Skin epidermis (tissue), 12 donors: ENCODE measurements at regions not wholly inside any gene's neighbourhood (a gene's known extent, or its start where the extent isn't known, plus 50 kb on each side); places are given as distances from the start of the nearest gene placed in this dataset.

Experiments
- H3K27ac ChIP-seq, 21 experiments: fragments of 200-600 bp; sonication (generic) in 11 of 21; one replicate each; pipeline ENCODE4 v1.5.0; 2020; ENCODE audit warnings: mild to moderate bottlenecking in 3 of 21, inconsistent platforms in 2 of 21, moderate library complexity in 2 of 21
- H3K4me3 ChIP-seq, 7 experiments: fragments of 200-600 bp; sonication (generic) in 2 of 7; one replicate each; pipeline ENCODE4 v1.5.0; 2020; ENCODE audit warnings: inconsistent platforms in 2 of 7, mild to moderate bottlenecking in 2 of 7, moderate library complexity in 1 of 7

DNA sequence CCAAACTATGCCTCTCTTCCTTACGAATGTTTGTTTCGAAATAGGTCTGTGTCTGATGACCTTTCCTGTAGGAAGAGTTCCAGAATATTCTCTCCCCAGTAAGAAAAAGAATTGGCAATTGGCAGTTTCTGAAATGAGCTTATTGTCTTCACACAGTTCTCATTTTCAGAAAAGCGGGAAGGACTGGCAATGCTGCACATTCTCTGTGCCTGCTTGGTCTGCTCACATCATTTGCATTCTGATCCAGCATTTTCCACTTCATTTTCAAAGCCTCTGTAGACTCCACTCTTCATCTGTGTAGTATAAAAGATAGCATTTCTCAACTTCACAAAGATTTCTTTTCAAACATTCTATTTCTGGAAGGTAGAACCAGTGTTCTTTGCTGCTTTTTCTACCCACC is 120.6 kb upstream of the CCDC112 start:
- Histone ChIP-seq H3K4me3 (no peak overlapping the region), H3K27ac (no peak overlapping the region)

DNA sequence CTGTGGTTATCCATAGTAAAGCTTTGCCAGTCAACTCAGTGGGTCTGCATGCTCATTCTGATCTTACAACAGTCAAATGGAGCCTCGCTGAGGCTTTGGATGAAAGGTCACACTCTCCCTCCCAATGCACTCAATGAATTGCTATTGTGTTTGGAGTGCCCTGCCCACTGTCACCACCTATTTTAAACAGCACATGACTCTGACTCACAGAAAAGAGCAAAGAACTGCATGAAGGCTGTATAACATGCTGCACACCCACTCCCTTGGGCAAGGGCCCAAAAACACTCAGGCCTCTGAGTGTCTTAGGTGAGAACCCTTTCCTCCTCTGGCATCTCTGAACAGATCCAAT is 118.7 kb upstream of the CCDC112 start:
- H3K27ac ChIP-seq, result peak overlapping the region in 3 of 21 experiments; percentile 31 to 57 (median 56)
- no peak overlapping the region for H3K4me3 ChIP-seq

DNA sequence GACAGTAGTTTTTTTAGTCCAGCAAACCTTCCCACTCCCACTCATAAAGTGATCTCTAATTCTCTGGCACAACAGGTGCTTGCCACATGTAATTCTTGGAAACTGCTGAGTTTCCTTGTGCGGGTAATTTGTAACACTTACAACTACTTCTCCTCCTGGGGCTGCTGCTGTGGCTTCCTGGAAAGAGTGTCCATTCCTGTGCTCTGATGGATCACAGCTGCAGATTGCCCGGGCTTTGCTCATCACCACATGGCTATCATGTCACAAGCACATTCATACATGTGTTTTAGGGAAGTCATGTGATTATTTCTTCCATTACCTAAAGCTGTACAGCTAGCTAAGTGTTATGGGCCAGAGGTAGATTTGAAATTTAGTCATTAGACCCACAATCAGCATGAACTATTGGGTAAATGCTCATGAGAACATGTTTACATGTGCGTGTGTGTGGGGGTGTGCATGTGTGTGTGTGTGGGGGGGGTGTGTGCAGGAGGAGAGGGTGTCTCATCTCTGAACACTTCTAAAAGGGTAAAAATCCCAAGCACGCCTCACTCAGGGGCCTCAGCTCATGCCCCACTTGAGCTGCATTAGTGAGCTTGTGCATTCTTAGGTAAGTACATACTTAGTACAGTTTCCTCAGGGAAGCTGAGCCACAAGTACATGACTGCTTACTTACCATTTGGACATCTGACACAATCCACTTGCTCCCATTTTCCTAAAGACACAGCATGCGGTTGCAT is 118.1 kb upstream of the CCDC112 start:
- Histone ChIP-seq H3K27ac (peak overlapping the region in 3 of 21 experiments; percentile 31 to 56 (median 36)), H3K4me3 (no peak overlapping the region)

DNA sequence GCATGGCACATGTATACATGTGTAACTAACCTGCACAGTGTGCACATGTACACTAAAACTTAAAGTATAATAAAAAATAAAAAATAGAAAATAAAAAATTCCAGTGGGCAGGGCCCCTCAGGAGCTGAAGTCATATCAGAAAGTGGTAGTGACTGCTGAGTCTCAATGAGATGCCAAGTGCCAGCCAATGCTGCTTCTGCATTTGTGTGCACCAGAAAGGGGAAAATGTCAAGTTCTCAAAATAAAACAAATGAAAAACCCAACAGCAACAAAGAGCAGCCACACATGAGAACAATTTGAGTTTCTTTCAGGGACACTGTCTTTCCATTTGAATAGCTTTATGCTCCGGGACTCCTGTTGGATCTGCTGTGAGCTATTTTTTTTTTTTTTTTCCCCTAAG is 117.2 kb upstream of the CCDC112 start:
- no peak overlapping the region for H3K4me3 ChIP-seq
- H3K27ac ChIP-seq, result no peak overlapping the region

DNA sequence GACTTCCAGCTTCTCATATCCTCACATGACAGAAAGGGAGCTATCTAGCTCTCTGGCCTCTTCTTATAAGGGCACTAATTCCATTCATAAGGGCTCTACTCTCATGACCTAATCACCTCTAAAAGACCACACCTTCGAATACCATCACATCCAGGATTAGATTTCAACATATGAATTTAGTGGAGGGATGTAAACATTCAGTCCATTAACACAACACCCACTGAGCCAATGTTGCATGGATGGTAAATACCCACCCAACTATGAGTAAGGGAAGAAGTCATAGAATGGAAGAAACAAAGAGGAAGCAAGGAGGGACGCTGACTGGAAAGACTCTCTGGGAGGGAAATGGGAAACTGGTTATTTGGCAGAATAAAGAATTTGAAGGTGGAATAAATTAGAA is 112.6 kb upstream of the CCDC112 start:
- no peak overlapping the region for H3K4me3 ChIP-seq
- no peak overlapping the region for H3K27ac ChIP-seq

DNA sequence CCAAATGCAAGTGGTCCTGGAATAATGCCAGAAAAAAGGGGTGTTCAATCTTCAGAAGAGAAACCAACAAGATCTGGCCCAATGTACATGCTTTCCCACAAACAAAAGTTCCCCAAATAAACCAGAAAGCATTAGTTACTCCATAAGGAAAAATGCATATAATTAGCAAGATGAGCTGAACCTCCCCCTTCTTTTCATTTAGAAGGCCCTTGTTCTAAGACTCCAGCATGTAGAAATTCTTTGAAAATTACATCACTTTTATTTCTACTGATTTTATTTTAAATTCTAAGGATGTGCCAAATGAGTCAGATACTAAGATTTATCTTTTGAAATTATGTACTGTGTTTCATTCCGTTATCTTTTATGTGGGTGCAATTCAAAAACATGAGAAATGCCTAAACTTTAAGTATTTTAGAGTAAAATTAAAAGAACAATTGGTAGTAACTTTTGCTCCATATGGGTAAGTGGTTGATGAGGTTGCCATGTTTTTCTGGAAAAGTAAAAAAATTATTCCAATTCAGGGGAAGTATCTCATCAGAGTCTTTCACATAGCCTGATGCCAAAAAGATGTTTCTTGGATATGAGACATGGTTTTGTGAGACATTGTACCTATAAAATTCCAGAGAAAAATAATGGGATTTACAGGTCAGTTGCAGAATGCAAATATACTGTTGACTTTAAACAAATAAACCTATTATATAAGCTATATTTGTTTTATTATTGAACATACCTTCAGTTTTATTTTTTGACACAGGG is 106.5 kb upstream of the CCDC112 start:
- H3K4me3 ChIP-seq, result no peak overlapping the region
- no peak overlapping the region for H3K27ac ChIP-seq

DNA sequence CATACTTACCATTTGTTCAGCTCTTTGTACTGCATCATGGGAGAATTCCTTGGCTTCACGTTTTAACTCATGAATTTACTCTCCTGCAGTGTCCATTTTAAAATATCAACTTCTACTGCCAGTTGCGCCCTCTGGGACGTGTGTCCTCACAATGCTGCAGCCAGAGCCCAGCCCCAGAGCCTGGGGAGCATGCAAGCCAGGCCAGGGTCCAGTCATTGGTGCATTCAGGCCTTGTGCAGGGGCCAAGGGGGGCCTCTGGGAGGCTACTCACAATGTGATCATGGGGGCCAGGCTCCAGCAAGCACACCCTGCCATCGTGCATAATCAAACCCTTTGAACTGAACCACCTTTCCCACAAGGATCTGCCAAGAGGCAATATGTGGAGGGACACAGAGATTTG is 105.6 kb upstream of the CCDC112 start:
- H3K27ac ChIP-seq, result no peak overlapping the region
- no peak overlapping the region for H3K4me3 ChIP-seq

DNA sequence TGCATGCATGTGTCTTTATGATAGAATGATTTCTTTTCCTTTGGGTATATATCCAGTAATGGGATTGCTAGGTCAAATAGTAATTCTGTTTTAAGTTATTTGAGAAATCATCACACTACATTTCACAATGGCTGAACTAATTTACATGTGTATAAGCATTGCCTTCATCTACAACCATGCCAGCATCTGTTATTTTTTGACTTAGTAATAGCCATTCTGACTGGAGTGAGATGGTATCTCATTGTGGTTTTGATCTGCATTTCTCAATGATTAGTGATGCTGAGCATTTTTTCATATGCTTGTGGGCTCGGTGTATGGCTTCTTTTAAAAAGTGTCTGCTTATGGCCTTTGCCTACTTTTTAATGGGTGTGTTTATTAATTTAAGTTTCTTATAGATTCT is 102.3 kb upstream of the CCDC112 start:
- H3K4me3 ChIP-seq, result no peak overlapping the region
- H3K27ac ChIP-seq, result no peak overlapping the region

DNA sequence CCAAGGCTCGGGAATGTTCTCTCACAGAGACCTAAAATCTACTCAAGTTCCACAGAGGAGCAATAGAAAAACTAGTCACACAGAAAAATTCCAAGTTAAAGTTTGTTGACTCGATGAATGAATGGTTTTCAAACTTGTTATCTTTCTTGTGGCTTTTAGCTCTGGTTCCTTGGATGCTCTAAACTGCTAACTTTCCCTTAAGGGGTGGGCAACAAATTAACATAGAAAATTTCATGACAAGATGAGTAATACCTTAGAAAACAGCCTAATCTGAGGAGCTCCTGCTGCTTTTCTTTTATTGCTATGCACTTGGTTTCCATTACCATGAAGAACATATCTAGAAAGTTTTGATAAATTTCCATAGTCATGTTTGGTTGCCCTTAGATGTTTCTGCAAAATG is 100.2 kb upstream of the CCDC112 start:
- Histone ChIP-seq H3K27ac (no peak overlapping the region), H3K4me3 (no peak overlapping the region)

DNA sequence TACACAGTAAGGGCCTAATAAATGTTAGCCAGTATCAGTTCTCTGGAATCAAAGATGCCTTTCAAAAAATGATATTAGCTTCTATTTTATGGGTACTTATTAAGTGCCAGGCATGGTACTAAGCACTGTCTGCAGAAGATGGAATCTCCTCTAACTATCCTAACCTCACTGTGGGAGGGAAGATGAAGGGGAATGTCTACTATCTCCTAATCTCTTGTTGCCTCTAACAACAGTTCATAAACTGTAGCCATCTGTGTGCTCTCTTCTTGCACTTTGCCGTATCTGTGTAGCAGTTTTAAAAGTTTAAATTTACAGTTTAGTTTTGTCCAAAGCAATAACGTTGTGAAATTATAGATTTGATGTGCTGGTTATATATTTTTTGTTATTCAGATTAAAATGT is 99.6 kb upstream of the CCDC112 start:
- no peak overlapping the region for H3K4me3 ChIP-seq
- no peak overlapping the region for H3K27ac ChIP-seq

DNA sequence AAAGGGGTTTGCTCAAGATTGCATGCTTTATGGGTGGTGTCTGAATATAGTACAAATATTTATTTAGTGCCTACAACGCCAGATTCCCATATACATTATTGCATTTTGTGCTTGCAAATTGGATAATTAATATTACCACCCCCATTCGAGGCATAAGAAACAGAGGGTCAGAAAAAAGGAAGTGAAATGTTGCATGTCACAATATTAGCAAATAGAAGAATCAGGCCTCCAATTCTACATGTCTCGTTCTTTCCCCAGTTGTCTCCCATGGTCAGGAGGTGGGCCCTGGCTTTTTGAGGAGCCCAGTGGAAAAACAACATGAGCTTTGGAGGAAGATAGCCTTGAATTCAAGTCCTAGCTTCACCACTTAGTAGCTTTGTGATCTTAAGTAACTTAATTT is 98.1 kb upstream of the CCDC112 start:
- Histone ChIP-seq H3K4me3 (no peak overlapping the region), H3K27ac (no peak overlapping the region)

DNA sequence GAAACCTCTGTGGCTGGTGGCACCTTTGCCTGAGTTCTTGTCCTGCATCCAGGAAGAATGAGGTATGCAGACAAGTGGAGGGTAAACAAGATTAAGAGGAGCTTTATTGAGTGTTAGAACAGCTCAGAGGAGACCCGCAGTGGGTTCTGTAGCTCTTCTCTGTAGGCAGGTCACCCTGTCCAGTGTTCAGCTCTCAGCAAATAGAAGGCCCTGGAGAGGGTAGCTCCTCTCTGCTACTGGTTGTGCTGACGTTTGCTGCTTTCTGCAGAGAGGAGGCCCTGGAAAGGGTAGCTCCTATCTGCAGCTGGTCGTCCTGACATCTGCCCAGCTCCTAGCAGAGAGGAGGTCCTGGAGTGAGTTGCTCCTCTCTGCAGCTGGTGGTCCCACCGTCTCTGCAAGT is 96.8 kb upstream of the CCDC112 start:
- Histone ChIP-seq H3K27ac (no peak overlapping the region), H3K4me3 (no peak overlapping the region)

DNA sequence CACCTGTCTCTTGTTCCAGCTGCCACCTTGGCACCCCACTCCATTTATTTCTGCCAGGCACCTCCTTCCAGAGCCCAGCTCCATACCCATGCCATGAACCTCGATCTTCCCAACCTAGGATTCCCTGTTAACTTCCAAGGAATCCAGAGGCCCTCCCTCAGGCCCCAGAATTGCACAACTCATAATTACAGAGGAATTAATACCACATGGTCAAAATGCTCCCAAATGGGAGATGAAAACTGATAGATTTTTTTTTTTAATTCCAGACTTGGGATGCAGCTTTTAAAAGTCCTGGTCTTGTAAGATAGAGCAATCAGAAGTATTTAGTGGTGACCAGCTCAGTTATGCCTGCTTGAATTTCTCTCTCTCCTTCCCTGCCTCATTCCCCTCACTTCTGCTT is 96.2 kb upstream of the CCDC112 start:
- no peak overlapping the region for H3K27ac ChIP-seq

DNA sequence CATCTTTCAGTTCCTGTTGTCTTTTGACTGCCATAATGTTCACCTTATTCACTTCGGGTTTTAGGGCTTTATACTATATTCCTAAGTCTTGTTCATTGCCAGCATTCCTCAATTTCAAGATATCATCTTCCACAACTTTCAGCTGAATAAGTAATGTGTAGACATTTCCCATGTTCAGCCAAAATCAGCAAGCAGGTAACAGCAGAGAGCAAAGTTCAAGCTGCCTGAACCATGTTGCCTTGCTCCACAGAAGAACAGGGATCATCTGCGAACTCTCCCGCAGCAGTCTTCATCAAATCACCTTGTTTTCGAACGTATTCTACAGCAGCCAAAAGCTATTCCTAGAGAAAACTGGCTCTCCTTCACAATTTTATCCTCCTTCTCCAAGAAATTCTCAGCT is 95.3 kb upstream of the CCDC112 start:
- no peak overlapping the region for H3K27ac ChIP-seq
- H3K4me3 ChIP-seq, result no peak overlapping the region

More for the DNA sequence above, 96.2 kb upstream of the CCDC112 start:
- H3K4me3 ChIP-seq, result no peak overlapping the region

DNA sequence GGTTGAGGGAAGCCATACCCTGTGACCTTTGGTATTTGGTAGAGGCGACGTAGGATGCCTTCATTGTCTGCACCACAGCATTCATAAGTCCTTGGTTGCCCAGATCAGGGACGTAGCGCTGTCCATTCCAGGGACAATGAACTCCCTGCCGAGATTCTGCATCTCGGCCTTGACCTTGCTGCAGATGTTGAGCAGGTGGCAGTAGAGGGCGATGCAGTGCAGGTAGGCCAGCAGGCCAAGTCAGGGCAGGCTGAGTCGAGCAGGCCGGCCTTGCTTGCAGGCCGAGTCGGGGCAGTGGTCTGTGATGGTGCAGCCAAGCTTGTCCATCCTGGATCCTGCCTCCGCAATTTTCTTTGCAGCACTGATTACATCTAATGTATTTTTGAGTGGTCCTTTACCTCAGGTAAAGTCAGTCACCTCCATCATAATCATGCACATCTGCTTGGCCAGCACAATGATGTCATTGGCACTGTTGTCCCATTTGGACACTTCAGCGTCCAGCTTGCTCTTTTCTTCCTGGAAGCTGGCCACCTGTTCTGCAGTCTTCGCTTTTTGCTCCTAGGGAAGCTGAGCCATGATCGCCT is 93.4 kb upstream of the CCDC112 start:
- no peak overlapping the region for H3K27ac ChIP-seq
- no peak overlapping the region for H3K4me3 ChIP-seq

DNA sequence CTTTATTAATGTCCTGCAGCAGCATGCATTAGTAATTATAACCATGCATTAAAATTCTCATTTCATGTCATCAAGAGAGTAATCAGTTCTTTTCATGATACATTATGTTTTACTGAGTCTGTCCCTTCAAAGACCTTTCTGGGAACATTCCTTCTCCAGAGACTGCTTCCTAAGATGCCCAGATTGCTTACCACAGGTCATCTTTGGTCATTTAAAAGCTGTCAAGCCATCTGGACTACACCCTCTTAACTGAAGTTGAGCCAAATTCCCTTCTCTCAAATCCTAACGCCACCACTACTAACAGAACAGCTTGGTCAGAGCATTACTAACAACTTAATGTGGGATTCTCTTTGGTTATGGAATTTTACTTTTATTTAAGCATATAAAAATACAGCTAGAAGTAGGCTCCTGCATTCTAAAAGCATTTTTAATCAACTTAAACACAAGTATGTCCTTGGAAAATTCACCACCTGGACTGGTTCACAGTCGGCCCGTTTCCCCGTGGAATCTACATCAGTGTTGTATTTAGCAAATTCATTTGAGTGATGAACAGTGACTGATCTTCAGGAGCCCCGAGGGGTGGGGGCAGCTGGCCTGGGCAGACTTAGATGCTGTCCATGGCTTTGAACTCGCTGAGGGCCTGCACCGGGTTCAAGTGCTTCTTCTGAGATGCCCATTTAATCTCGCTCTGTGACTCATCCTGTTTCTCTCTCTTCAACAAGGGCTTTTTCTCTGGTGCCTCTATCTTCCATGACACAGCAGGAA is 92.8 kb upstream of the CCDC112 start:
- Histone ChIP-seq H3K4me3 (no peak overlapping the region), H3K27ac (no peak overlapping the region)

DNA sequence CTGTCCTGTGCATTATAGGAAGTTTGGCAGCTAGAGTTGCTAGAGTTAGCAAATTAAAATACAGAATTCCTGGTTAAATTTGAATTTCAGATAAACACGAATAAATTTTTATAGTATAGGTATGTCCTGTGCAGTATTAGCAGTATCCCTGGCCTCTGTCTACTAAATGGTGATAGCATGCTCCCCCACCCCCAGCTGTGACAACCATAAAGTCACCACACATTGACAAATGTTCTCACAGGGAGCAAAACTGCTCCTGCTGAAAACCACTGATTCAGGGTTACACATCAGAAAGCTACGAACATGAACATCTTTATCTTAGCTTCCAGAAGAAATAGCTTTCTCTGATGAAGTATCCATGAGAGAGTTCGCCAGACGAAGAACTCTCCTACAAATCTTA is 91.8 kb upstream of the CCDC112 start:
- Histone ChIP-seq H3K4me3 (no peak overlapping the region), H3K27ac (no peak overlapping the region)

DNA sequence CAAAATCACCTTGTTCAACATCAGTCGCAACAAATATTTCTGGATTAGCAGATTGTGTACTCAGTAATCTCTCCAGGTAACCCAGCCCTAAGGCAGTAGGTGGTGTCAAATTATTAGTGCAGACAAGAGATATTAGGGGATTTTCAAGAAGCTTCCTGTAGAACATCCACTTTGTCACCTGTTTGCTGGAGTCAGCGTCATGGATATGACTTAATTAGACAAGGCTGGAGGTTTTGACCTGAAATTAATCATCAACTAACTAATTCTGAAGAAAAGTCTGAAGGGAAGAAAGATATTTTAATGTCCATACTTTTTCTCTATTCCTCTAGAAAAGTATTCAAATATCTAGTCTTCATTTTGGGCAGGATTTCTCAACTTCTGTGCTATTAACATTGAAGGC is 91.4 kb upstream of the CCDC112 start:
- no peak overlapping the region for H3K27ac ChIP-seq

DNA sequence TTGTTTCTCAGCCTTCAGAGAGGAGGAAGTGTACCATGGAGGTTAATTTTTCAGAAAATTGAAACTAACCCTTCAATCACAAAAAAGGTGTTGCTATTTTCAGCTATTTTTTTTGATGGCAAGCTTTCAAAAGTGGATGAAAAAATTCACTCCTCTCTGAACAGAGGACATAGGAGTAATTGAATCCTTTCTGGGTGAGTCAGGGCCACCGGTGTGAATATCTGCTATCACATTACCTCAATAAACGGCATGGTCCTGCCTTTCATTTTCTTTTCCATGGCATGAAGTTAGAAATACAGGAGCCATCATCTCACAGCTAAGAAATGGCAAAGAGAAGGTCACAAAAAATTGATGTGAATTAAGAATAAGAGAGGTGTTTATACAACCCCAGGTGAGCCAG is 90.2 kb upstream of the CCDC112 start:
- Histone ChIP-seq H3K4me3 (no peak overlapping the region), H3K27ac (no peak overlapping the region)

More for the DNA sequence above, 91.4 kb upstream of the CCDC112 start:
- no peak overlapping the region for H3K4me3 ChIP-seq

DNA sequence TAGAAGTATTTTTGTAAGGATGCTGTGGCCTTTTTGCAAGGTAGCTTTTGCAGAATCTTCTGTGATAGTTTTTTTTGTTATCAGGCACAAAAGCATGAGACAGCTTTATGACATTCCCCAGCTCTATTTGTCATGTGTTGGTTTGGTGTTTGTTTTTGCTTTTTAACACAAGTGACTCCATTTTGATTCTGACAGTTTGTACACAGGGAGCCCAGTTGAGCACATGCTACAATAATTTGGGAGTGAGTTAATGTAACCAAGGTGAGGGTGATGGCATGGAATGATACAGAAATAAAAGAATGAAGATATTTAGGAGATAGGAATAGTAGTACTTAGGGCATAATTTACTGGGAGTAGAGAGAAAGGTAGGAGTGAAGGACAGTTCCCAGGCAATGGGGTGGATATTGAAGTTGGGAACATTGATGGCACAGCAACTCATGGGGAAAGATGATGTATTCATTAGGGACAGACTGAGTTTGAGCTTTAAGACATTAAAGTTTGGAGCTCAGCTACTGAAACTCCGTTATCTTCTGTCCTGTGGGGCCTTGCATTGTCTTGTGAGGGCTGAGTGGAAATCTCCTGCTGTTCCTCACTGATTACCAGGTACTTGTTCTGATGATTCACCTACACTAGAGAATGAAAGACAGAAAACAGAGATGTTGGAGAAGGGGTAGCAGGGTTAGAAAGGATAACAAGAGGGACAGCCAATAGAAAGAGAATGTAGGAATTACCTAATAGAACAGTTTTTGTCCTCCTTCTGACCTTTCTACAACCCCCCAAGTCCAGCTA is 88.3 kb upstream of the CCDC112 start:
- no peak overlapping the region for H3K4me3 ChIP-seq
- no peak overlapping the region for H3K27ac ChIP-seq
